IPS-15b (cell line): ENCODE measurements at regions not wholly inside any gene's neighbourhood (a gene's known extent, or its start where the extent isn't known, plus 50 kb on each side); places are given as distances from the start of the nearest gene placed in this dataset.
"Not testable (repeated sequence)": the region's sequence is repeated elsewhere in the genome, so short reads cannot be mapped to it uniquely, and the experiment has no call there.

Source experiments
- H3K27me3 ChIP-seq: one replicate; pipeline ENCODE4 v1.6.1; 2013; ENCODE audit warnings: low read length; ENCODE audit not compliant: control insufficient read depth, insufficient read depth
- H3K36me3 ChIP-seq: one replicate; pipeline ENCODE4 v1.6.1; 2013; ENCODE audit warnings: low read length; ENCODE audit not compliant: control insufficient read depth, insufficient read depth
- H3K4me1 ChIP-seq: one replicate; pipeline ENCODE4 v1.6.1; 2013; ENCODE audit warnings: mild to moderate bottlenecking, low read length; ENCODE audit not compliant: control insufficient read depth, insufficient read depth
- H3K4me3 ChIP-seq: one replicate; pipeline ENCODE4 v1.5.1; 2013; ENCODE audit warnings: low read depth, low read length
- H3K9ac ChIP-seq: one replicate; pipeline ENCODE4 v1.6.1; 2013; ENCODE audit warnings: low read depth, mild to moderate bottlenecking, low read length
- H3K9me3 ChIP-seq: one replicate; pipeline ENCODE4 v1.6.1; 2013; ENCODE audit warnings: mild to moderate bottlenecking, low read length; ENCODE audit not compliant: control insufficient read depth, insufficient read depth

- H3K36me3 ChIP-seq = peaks cover 3% of the 10 kb centered on the region
- no peaks in the 10 kb centered on the region for H3K27me3 ChIP-seq
- peaks cover 25% of the 10 kb centered on the region for H3K9me3 ChIP-seq
- no peaks in the 10 kb centered on the region for H3K4me1 ChIP-seq
- no peak overlapping the region for H3K4me3 ChIP-seq
- no peak overlapping the region for H3K9ac ChIP-seq
Measured at GRCh38 chr5:63029891-63030290, 451.3 kb downstream of the LRRC70 start.

- Histone ChIP-seq H3K4me3 (no peak overlapping the region), H3K27me3 (no peaks in the 10 kb centered on the region), H3K9me3 (peaks cover 4% of the 10 kb centered on the region), H3K9ac (no peak overlapping the region), H3K4me1 (no peaks in the 10 kb centered on the region), H3K36me3 (no peaks in the 10 kb centered on the region)
Measured at GRCh38 chr5:63025679-63026078, 447.1 kb downstream of the LRRC70 start.

- Histone ChIP-seq H3K9ac (no peak overlapping the region), H3K9me3 (no peaks in the 10 kb centered on the region), H3K27me3 (no peaks in the 10 kb centered on the region), H3K36me3 (no peaks in the 10 kb centered on the region), H3K4me3 (no peak overlapping the region), H3K4me1 (no peaks in the 10 kb centered on the region)
Measured at GRCh38 chr5:63022403-63022802, 443.8 kb downstream of the LRRC70 start.

- H3K4me3 ChIP-seq = no peak overlapping the region
- no peak overlapping the region for H3K9ac ChIP-seq
- no peaks in the 10 kb centered on the region for H3K27me3 ChIP-seq
- no peaks in the 10 kb centered on the region for H3K4me1 ChIP-seq
- H3K9me3 ChIP-seq = no peaks in the 10 kb centered on the region
- H3K36me3 ChIP-seq = no peaks in the 10 kb centered on the region
Measured at GRCh38 chr5:63011158-63011557, 432.5 kb downstream of the LRRC70 start.

- Histone ChIP-seq H3K4me1 (no peaks in the 10 kb centered on the region), H3K4me3 (no peak overlapping the region), H3K9me3 (no peaks in the 10 kb centered on the region), H3K36me3 (no peaks in the 10 kb centered on the region), H3K9ac (no peak overlapping the region), H3K27me3 (no peaks in the 10 kb centered on the region)
Measured at GRCh38 chr5:63008195-63008594, 429.6 kb downstream of the LRRC70 start.

- H3K9ac ChIP-seq, H3K27me3 ChIP-seq: not testable (repeated sequence)
Measured at GRCh38 chr5:62994842-62995241, 416.2 kb downstream of the LRRC70 start.

GRCh38 chr5:62985749-62986148 lies 407.1 kb downstream of the LRRC70 start:
- no peaks in the 10 kb centered on the region for H3K27me3 ChIP-seq
- no peaks in the 10 kb centered on the region for H3K4me1 ChIP-seq

More at GRCh38 chr5:62994842-62995241, 416.2 kb downstream of the LRRC70 start:
- H3K9me3 ChIP-seq, H3K4me1 ChIP-seq, H3K4me3 ChIP-seq, H3K36me3 ChIP-seq: not testable (repeated sequence)

GRCh38 chr5:62982348-62982747 lies 403.7 kb downstream of the LRRC70 start:
- no peaks in the 10 kb centered on the region for H3K36me3 ChIP-seq
- no peaks in the 10 kb centered on the region for H3K27me3 ChIP-seq
- no peak overlapping the region for H3K4me3 ChIP-seq
- no peak overlapping the region for H3K9ac ChIP-seq
- H3K4me1 ChIP-seq = no peaks in the 10 kb centered on the region
- peaks cover 3% of the 10 kb centered on the region for H3K9me3 ChIP-seq

More at GRCh38 chr5:62985749-62986148, 407.1 kb downstream of the LRRC70 start:
- Histone ChIP-seq H3K9me3 (peaks cover 3% of the 10 kb centered on the region), H3K4me3 (no peak overlapping the region), H3K9ac (no peak overlapping the region), H3K36me3 (no peaks in the 10 kb centered on the region)

GRCh38 chr5:62980884-62981283 lies 402.3 kb downstream of the LRRC70 start:
- no peak overlapping the region for H3K9ac ChIP-seq
- no peaks in the 10 kb centered on the region for H3K36me3 ChIP-seq
- H3K4me1 ChIP-seq = no peaks in the 10 kb centered on the region
- H3K9me3 ChIP-seq = peaks cover under 1% of the 10 kb centered on the region
- no peak overlapping the region for H3K4me3 ChIP-seq
- no peaks in the 10 kb centered on the region for H3K27me3 ChIP-seq

- Histone ChIP-seq H3K9ac (no peak overlapping the region), H3K4me1 (no peaks in the 10 kb centered on the region), H3K27me3 (no peaks in the 10 kb centered on the region), H3K36me3 (no peaks in the 10 kb centered on the region), H3K9me3 (no peaks in the 10 kb centered on the region), H3K4me3 (no peak overlapping the region)
Measured at GRCh38 chr5:62979472-62979871, 400.9 kb downstream of the LRRC70 start.

GRCh38 chr5:62977661-62978060 lies 399.0 kb downstream of the LRRC70 start:
- H3K9me3 ChIP-seq = no peaks in the 10 kb centered on the region
- H3K27me3 ChIP-seq = no peaks in the 10 kb centered on the region
- no peak overlapping the region for H3K9ac ChIP-seq
- H3K4me1 ChIP-seq = no peaks in the 10 kb centered on the region
- no peaks in the 10 kb centered on the region for H3K36me3 ChIP-seq
- H3K4me3 ChIP-seq = no peak overlapping the region

GRCh38 chr5:62974623-62975022 lies 396.0 kb downstream of the LRRC70 start:
- Histone ChIP-seq H3K4me3 (no peak overlapping the region), H3K27me3 (no peaks in the 10 kb centered on the region), H3K9ac (no peak overlapping the region), H3K4me1 (no peaks in the 10 kb centered on the region), H3K9me3 (no peaks in the 10 kb centered on the region), H3K36me3 (no peaks in the 10 kb centered on the region)
